Fibroblast of lung (primary cell): ENCODE measurements at regions not wholly inside any gene's neighbourhood (a gene's known extent, or its start where the extent isn't known, plus 50 kb on each side); places are given as distances from the start of the nearest gene placed in this dataset.
A peak's percentile ranks its signal among the peaks of the same experiment; 100 is the strongest.

Experiments used
- DNase-seq, 2 donors: peaks; one replicate each; pipeline versions ENCODE4 v3.0.0 to v3.0.0-alpha.2; 2010; ENCODE audit warnings: low read depth in 2 of 2
- H2AFZ ChIP-seq: 2 replicates; pipeline ENCODE4 v1.5.1; 2012; ENCODE audit warnings: low read length, control low read depth, inconsistent platforms
- H3K27ac ChIP-seq: 2 replicates; pipeline ENCODE4 v1.5.1; 2011; ENCODE audit warnings: low read length, control low read depth; ENCODE audit not compliant: insufficient read depth
- H3K27me3 ChIP-seq: 2 replicates; pipeline ENCODE4 v1.5.1; 2011; ENCODE audit warnings: mild to moderate bottlenecking, low read length; ENCODE audit not compliant: control insufficient read depth, insufficient read depth
- H3K36me3 ChIP-seq: 2 replicates; pipeline ENCODE4 v1.5.1; 2011; ENCODE audit warnings: low read length; ENCODE audit not compliant: control insufficient read depth, insufficient read depth
- H3K4me1 ChIP-seq: 2 replicates; pipeline ENCODE4 v1.5.1; 2011; ENCODE audit warnings: low read length; ENCODE audit not compliant: control insufficient read depth, insufficient read depth; ENCODE audit errors: extremely low read depth
- H3K4me2 ChIP-seq: 2 replicates; pipeline ENCODE4 v1.5.1; 2011; ENCODE audit warnings: low read length, control low read depth; ENCODE audit not compliant: insufficient read depth; ENCODE audit errors: extremely low read depth
- H3K4me3 ChIP-seq, 4 experiments: fragments of 200-600 bp in 1 of 4; sonication (generic) in 1 of 4; replicated peaks in 1 of 4; 2 replicates each; pipeline ENCODE4 v1.5.1; 2011 to 2016; ENCODE audit warnings: low read length in 4 of 4, low read depth in 3 of 4, mild to moderate bottlenecking in 3 of 4, control low read depth in 2 of 4, inconsistent platforms in 1 of 4, mixed read lengths in 1 of 4; ENCODE audit not compliant: insufficient read depth in 1 of 4; ENCODE audit errors: control extremely low read depth in 1 of 4
- H3K79me2 ChIP-seq: 2 replicates; pipeline ENCODE4 v1.5.1; 2012; ENCODE audit warnings: mild to moderate bottlenecking, low read length, inconsistent platforms; ENCODE audit not compliant: control insufficient read depth, insufficient read depth
- H3K9ac ChIP-seq: 2 replicates; pipeline ENCODE4 v1.5.1; 2011; ENCODE audit warnings: mild to moderate bottlenecking, low read length, control low read depth; ENCODE audit not compliant: insufficient read depth
- H3K9me3 ChIP-seq: 2 replicates; pipeline ENCODE4 v1.5.1; 2012; ENCODE audit warnings: low read depth, low read length; ENCODE audit not compliant: control insufficient read depth, insufficient read depth
- H4K20me1 ChIP-seq: 2 replicates; pipeline ENCODE4 v1.5.1; 2011; ENCODE audit warnings: low read length; ENCODE audit not compliant: control insufficient read depth, insufficient read depth; ENCODE audit errors: extremely low read depth
- EZH2 ChIP-seq: IDR thresholded peaks from 2 replicates; pipeline ENCODE4 v1.5.1; 2012; ENCODE audit warnings: low read length, control low read depth, mild to moderate bottlenecking; ENCODE audit errors: missing control alignments
- TF ChIP-seq, protein P1 (sequence below), 2 donors: IDR thresholded peaks in 1 of 2; conservative IDR thresholded peaks in 1 of 2; 1 replicate in 1 of 2; 2 replicates in 1 of 2; pipeline ENCODE4 v1.5.1; 2011 to 2012; ENCODE audit warnings: low read length in 2 of 2, control low read depth in 1 of 2, inconsistent platforms in 1 of 2, low read depth in 1 of 2, mild to moderate bottlenecking in 1 of 2

GRCh38 chr6:19158586-19158985 is 678.6 kb upstream of the ID4 start:
- no peak for DNase-seq
- Histone ChIP-seq H4K20me1 (no peaks in the 10 kb centered on the region), H3K79me2 (no peaks in the 10 kb centered on the region), H3K36me3 (no peaks in the 10 kb centered on the region), H3K4me2 (no peak overlapping the region), H3K9me3 (no peaks in the 10 kb centered on the region), H2AFZ (no peak overlapping the region), H3K27ac (no peak overlapping the region), H3K4me3 (no peak overlapping the region), H3K4me1 (no peaks in the 10 kb centered on the region), H3K9ac (no peak overlapping the region), H3K27me3 (no peaks in the 10 kb centered on the region)
- TF ChIP-seq, protein P1, sequence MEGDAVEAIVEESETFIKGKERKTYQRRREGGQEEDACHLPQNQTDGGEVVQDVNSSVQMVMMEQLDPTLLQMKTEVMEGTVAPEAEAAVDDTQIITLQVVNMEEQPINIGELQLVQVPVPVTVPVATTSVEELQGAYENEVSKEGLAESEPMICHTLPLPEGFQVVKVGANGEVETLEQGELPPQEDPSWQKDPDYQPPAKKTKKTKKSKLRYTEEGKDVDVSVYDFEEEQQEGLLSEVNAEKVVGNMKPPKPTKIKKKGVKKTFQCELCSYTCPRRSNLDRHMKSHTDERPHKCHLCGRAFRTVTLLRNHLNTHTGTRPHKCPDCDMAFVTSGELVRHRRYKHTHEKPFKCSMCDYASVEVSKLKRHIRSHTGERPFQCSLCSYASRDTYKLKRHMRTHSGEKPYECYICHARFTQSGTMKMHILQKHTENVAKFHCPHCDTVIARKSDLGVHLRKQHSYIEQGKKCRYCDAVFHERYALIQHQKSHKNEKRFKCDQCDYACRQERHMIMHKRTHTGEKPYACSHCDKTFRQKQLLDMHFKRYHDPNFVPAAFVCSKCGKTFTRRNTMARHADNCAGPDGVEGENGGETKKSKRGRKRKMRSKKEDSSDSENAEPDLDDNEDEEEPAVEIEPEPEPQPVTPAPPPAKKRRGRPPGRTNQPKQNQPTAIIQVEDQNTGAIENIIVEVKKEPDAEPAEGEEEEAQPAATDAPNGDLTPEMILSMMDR (conservative IDR thresholded peaks at IDR 0.05 in 1 of 2, IDR thresholded peaks at IDR 0.05 in 1 of 2; ENCODE audit: low read depth in 1 of 2, low read length in 2 of 2) = no peak
- TF ChIP-seq EZH2 = no peak

GRCh38 chr6:19159089-19159488 is 678.1 kb upstream of the ID4 start:
- no peaks in the 10 kb centered on the region for H4K20me1 ChIP-seq
- H3K9ac ChIP-seq = no peak overlapping the region
- peak in 1 of 2 donors; percentile 84 for DNase-seq

DNA sequence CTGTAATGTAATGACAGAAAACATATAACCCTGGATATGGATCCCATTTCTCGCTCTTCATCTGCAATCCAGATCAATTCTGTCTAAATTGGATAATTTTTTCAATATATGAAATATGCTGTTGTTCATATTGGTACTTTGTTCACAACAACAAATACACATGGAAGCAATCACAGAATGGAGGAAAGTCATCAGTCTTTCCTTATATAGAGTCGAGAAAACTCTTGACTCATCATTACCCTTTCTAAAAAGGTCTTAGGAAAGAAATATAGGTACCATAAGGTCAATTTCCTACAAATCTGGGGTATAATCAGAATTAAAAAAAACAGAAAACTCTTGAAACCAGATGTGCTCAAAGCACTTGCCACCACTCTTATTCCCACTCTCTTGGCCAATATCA is 677.6 kb upstream of the ID4 start:
- no peak overlapping the region for H2AFZ ChIP-seq
- H3K36me3 ChIP-seq = no peaks in the 10 kb centered on the region
- H3K79me2 ChIP-seq = no peaks in the 10 kb centered on the region
- H3K27ac ChIP-seq = no peak overlapping the region
- no peaks in the 10 kb centered on the region for H3K4me1 ChIP-seq
- no peak overlapping the region for H3K4me2 ChIP-seq
- no peak overlapping the region for H3K9ac ChIP-seq
- no peaks in the 10 kb centered on the region for H3K27me3 ChIP-seq
- DNase-seq = no peak
- no peak overlapping the region for H3K4me3 ChIP-seq
- no peaks in the 10 kb centered on the region for H4K20me1 ChIP-seq
- no peaks in the 10 kb centered on the region for H3K9me3 ChIP-seq
- TF ChIP-seq, protein P1 (conservative IDR thresholded peaks at IDR 0.05 in 1 of 2, IDR thresholded peaks at IDR 0.05 in 1 of 2; ENCODE audit: low read depth in 1 of 2, low read length in 2 of 2) = no peak
- TF ChIP-seq EZH2 = no peak

More at GRCh38 chr6:19159089-19159488, 678.1 kb upstream of the ID4 start:
- H2AFZ ChIP-seq = no peak overlapping the region
- TF ChIP-seq, protein P1 (conservative IDR thresholded peaks at IDR 0.05 in 1 of 2, IDR thresholded peaks at IDR 0.05 in 1 of 2; ENCODE audit: low read depth in 1 of 2, low read length in 2 of 2) = no peak
- no peak for TF ChIP-seq EZH2
- H3K4me2 ChIP-seq = no peak overlapping the region
- H3K36me3 ChIP-seq = no peaks in the 10 kb centered on the region
- no peak overlapping the region for H3K27ac ChIP-seq
- no peaks in the 10 kb centered on the region for H3K27me3 ChIP-seq
- no peaks in the 10 kb centered on the region for H3K4me1 ChIP-seq
- H3K4me3 ChIP-seq = no peak overlapping the region
- no peaks in the 10 kb centered on the region for H3K9me3 ChIP-seq
- H3K79me2 ChIP-seq = no peaks in the 10 kb centered on the region
